WTC11 (cell line): ENCODE measurements at regions not wholly inside any gene's neighbourhood (a gene's known extent, or its start where the extent isn't known, plus 50 kb on each side); places are given as distances from the start of the nearest gene placed in this dataset.

Source experiments
- CREM ChIP-seq: sonication (generic); formaldehyde crosslinking; IDR thresholded peaks from 2 replicates; pipeline ENCODE4 v1.8.1; 2022; ENCODE audit warnings: mild to moderate bottlenecking, missing genetic modification reagents, moderate library complexity
- CTCF ChIP-seq: fragments of 200-600 bp; IDR thresholded peaks from 2 replicates; pipeline ENCODE4 v1.8.0; 2022; ENCODE audit warnings: antibody characterized with exemption
- E2F1 ChIP-seq: sonication (generic); formaldehyde crosslinking; IDR thresholded peaks from 2 replicates; pipeline ENCODE4 v1.8.0; 2022; ENCODE audit warnings: mild to moderate bottlenecking, missing genetic modification reagents
- JUN ChIP-seq: sonication (generic); formaldehyde crosslinking; IDR thresholded peaks from 2 replicates; pipeline ENCODE4 v1.8.0; 2023; ENCODE audit warnings: mild to moderate bottlenecking, missing genetic modification reagents
- KAT7 ChIP-seq: sonication (generic); formaldehyde crosslinking; IDR thresholded peaks from 2 replicates; pipeline ENCODE4 v1.8.1; 2023; ENCODE audit warnings: missing genetic modification reagents, mild to moderate bottlenecking, borderline replicate concordance
- MLX ChIP-seq: sonication (generic); formaldehyde crosslinking; IDR thresholded peaks from 2 replicates; pipeline ENCODE4 v1.8.1; 2023; ENCODE audit warnings: mild to moderate bottlenecking, missing genetic modification reagents, moderate library complexity
- ZBTB43 ChIP-seq: sonication (generic); formaldehyde crosslinking; IDR thresholded peaks from 2 replicates; pipeline ENCODE4 v1.8.1; 2023; ENCODE audit warnings: mild to moderate bottlenecking, missing genetic modification reagents
- ZNF138 ChIP-seq: sonication (generic); formaldehyde crosslinking; conservative IDR thresholded peaks from 2 replicates; pipeline ENCODE4 v1.8.1; 2022; ENCODE audit warnings: mild to moderate bottlenecking, moderate library complexity, missing genetic modification reagents
- ZNF263 ChIP-seq: sonication (generic); formaldehyde crosslinking; IDR thresholded peaks from 2 replicates; pipeline ENCODE4 v1.8.1; 2022; ENCODE audit warnings: low read depth, mild to moderate bottlenecking, moderate library complexity, missing genetic modification reagents
- ZNF512 ChIP-seq: sonication (generic); formaldehyde crosslinking; IDR thresholded peaks from 2 replicates; pipeline ENCODE4 v1.8.1; 2022; ENCODE audit warnings: missing genetic modification reagents, borderline replicate concordance
- ZSCAN18 ChIP-seq: fragments of 250-450 bp; sonication (Bioruptor Pico); IDR thresholded peaks from 2 replicates; pipeline ENCODE4 v2.1.2; 2022; ENCODE audit warnings: mild to moderate bottlenecking, moderate library complexity

DNA sequence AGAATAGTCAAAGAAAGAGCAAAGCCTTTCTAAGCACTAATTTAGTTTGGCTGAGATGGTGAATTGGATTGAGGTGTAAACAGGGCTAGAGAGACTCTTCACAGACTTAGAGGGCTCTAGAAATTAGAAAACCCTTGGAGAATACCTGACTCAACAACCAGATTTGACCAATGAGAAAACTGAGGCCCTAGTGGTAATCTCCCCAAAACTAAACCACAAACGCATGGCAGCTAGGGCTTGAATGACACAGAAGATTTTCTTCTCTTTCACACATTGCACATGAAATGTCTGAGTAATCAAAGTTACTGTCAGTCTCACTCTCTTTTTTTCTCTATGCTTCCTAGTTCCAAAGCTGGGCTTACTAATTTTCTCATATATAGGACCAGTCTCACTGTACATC, 314.5 kb upstream of the KCNJ16 start:
- TF ChIP-seq E2F1 (CRISPR knock-in tag): no peak
- no peak for TF ChIP-seq ZNF512 (CRISPR knock-in tag)
- no peak for TF ChIP-seq CTCF
- TF ChIP-seq KAT7 (CRISPR knock-in tag): no peak
- no peak for TF ChIP-seq JUN (CRISPR knock-in tag)
- TF ChIP-seq MLX (CRISPR knock-in tag): no peak
- TF ChIP-seq ZBTB43 (CRISPR knock-in tag): no peak
- no peak for TF ChIP-seq CREM
- no peak for TF ChIP-seq ZNF263
- no peak for TF ChIP-seq ZNF138 (CRISPR knock-in tag)
- no peak for TF ChIP-seq ZSCAN18 (CRISPR knock-in tag)
